ENCODE measurements at regions not wholly inside any gene's neighbourhood (a gene's known extent, or its start where the extent isn't known, plus 50 kb on each side); places are given as distances from the start of the nearest gene placed in this dataset.
"Not testable (repeated sequence)": the region's sequence is repeated elsewhere in the genome, so short reads cannot be mapped to it uniquely, and the experiment has no call there.

GRCh38 chr4:104334410-104334809 lies 160.3 kb downstream of the CXXC4 start:
- no peak for DNase-seq (ENCODE audit: low read depth)
- no peak overlapping the region for H3K4me3 ChIP-seq (ENCODE audit: low read depth, low read length)

DNA sequence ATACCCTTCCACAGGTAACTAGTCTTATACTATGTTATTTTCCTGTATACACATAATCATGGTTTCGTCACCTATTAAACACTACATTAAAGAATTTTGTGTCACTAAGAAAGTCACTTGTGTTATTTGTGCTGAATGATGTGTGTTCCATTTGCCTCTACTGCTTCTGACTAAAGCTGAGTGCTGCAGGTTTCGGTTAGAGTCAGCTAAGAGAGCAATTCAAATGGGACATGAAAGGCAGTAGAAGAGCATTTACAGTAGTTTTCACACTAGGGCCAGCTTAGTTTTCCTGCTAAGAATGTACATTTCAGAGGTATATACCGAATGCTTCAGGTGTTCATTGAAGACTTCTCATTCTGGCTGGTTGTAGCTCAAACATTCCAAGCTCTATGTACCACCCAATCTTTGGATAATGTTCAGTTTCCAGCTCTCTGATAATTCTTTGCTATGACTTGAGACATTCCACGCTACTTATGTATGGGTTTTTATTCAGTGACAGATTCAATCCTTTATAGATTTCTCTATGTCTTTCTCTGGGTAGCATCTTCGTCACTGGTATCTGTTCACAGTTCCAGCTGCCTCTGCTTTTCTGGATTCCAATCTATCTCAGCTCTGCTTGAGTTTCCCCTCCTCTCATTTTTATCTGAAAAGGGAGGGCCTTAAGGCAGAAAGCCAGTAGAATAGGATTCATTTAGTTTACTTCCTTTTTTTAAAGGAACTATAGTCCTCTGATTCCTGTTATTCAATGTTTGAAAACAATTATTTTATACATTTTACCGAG lies 164.4 kb downstream of the CXXC4 start:
- DNase-seq (ENCODE audit: low read depth) = no peak
- no peak overlapping the region for H3K4me3 ChIP-seq (ENCODE audit: low read depth, low read length)

DNA sequence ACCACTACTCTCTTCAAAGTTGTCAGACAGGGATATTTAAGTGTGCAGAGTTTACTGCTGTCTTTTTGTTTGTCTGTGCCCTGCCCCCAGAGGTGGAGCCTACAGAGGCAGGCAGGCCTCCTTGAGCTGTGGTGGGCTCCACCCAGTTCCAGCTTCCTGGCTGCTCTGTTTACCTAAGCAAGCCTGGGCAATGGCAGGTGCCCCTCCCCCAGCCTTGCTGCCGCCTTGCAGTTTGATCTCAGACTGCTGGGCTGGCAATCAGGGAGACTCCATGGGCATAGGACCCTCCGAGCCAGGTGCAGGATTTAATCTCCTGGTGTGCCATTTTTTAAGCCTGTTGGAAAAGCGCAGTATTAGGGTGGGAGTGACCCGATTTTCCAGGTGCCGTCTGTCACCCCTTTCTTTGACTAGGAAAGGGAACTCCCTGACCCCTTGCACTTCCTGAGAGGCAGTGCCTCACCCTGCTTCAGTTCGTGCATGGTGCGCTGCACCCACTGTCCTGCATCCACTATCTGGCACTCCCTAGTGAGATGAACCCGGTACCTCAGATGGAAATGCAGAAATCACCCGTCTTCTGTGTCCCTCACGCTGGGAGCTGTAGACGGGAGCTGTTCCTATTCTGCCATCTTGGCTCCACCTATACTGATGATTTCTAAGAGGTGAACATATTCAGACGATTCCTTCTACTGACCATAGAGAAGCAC lies 167.6 kb downstream of the CXXC4 start:
- not testable (repeated sequence) for H3K4me3 ChIP-seq (ENCODE audit: low read depth, low read length); DNase-seq (ENCODE audit: low read depth)

DNA sequence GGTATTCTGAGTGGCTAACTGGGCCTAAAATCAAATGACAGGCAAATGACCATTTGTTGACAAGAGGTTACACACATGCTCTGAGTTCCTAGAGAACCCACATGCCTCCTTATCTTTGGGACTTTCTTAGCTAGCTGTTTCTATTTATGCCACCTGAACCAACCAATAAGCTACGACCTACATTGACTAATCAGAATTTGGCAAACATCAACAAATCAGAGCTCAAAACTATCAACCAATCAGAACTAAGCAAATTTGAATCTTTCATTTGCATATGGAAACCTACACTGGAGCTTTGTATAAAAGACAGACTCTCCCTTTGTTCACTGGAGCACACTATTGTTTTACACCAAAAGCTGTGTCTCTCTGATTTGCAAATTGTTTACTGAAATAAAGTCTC lies 192.0 kb downstream of the CXXC4 start:
- no peak overlapping the region for H3K4me3 ChIP-seq (ENCODE audit: low read depth, low read length)
- no peak for DNase-seq (ENCODE audit: low read depth)

- no peak for DNase-seq (ENCODE audit: low read depth)
- no peak overlapping the region for H3K4me3 ChIP-seq (ENCODE audit: low read depth, low read length)
Observed at GRCh38 chr4:104294811-104295210, 199.9 kb downstream of the CXXC4 start.

GRCh38 chr4:104286867-104287266 lies 207.8 kb downstream of the CXXC4 start:
- no peak overlapping the region for H3K4me3 ChIP-seq (ENCODE audit: low read depth, low read length)
- no peak for DNase-seq (ENCODE audit: low read depth)

GRCh38 chr4:104283303-104283702 lies 211.4 kb downstream of the CXXC4 start:
- DNase-seq (ENCODE audit: low read depth) = no peak

DNA sequence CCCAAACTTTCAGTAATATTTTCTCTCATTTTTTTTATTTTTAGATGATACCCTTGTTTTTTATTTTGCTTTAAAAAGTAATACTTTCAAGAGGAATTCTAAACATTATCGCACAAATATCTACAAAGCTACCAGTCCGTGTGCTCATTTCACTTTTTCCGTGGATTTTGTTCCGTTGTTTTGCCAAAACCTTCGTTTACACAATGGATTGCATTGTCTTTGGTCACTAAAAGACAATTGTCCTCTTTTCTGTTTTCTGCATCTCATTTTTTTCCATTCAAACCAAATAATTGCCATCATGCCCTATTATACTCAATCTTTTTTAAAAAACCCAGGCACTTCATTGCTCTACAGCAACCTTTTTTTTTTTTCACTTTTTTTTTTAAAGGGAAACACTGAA lies 214.9 kb downstream of the CXXC4 start:
- DNase-seq (ENCODE audit: low read depth) = no peak
- H3K4me3 ChIP-seq (ENCODE audit: low read depth, low read length) = no peak overlapping the region

More at GRCh38 chr4:104283303-104283702, 211.4 kb downstream of the CXXC4 start:
- H3K4me3 ChIP-seq (ENCODE audit: low read depth, low read length) = no peak overlapping the region

- H3K4me3 ChIP-seq (ENCODE audit: low read depth, low read length) = no peak overlapping the region
- no peak for DNase-seq (ENCODE audit: low read depth)
Observed at GRCh38 chr4:104272966-104273365, 221.7 kb downstream of the CXXC4 start.

GRCh38 chr4:104269603-104270002 lies 225.1 kb downstream of the CXXC4 start:
- DNase-seq (ENCODE audit: low read depth); H3K4me3 ChIP-seq (ENCODE audit: low read depth, low read length): not testable (repeated sequence)

DNA sequence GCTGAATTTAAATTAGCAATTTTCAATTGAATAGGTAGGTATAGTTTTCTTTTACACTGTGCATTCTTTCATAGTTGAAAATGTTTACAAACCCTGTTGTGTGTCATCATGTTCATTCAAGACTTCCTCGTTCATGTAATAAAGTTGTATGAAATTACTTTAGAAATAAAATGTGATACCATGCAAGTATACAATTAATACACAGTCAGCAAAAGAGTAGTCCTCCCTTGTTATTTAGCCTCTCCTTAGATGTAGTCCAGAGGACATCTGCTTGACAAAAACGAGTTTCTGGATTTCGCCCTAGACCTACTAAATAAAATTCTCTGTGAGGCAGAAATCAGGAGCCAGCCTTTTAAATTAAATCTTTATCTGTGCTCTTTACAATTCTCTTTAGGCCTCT lies 231.6 kb downstream of the CXXC4 start:
- no peak overlapping the region for H3K4me3 ChIP-seq (ENCODE audit: low read depth, low read length)

GRCh38 chr4:104262678-104263077 lies 232.0 kb downstream of the CXXC4 start:
- no peak for DNase-seq (ENCODE audit: low read depth)
- no peak overlapping the region for H3K4me3 ChIP-seq (ENCODE audit: low read depth, low read length)

More for the DNA sequence above, 231.6 kb downstream of the CXXC4 start:
- DNase-seq (ENCODE audit: low read depth) = no peak

- H3K4me3 ChIP-seq (ENCODE audit: low read depth, low read length) = no peak overlapping the region
- DNase-seq (ENCODE audit: low read depth) = no peak
Observed at GRCh38 chr4:104248726-104249125, 246.0 kb downstream of the CXXC4 start.

DNA sequence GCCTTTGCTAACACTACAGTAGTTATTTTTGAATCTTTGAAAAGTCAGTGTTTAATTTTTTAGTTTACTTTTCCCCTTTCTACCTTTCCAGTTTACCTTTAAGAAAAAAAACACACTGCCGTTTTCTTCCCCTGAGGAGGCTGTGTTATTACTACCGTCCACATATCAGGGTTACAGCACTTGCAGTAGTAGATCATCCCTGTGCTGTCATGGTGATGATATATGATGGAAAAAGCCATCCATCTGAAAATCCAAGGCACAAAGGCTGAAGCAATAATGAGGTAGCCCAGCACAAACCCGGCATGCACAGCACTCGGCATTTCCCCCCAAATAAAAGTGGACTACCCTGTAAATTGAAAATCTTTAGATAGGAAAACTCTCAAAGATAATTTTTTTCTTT lies 258.7 kb downstream of the CXXC4 start:
- no peak for DNase-seq (ENCODE audit: low read depth)
- no peak overlapping the region for H3K4me3 ChIP-seq (ENCODE audit: low read depth, low read length)

- H3K4me3 ChIP-seq (ENCODE audit: low read depth, low read length) = no peak overlapping the region
Observed at GRCh38 chr4:104217526-104217925, 277.2 kb downstream of the CXXC4 start.

DNA sequence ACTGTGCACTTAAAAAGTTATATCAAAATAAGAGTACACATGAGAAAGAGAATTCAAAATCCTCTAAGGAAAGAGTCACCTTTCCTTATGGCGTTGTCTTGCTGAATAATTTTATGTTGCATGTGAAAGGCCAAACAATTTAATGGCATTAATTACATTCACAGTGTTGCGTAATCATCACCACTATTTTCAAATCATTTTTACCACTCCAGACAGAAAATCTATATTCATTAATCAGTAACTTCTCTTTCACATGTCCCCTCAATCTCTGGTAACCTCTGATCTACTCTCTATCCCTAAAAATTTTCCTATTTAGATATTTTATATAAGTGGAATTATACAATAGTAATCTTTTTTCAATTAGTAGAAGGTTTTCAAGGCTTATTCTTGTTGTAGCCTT lies 283.0 kb downstream of the CXXC4 start:
- no peak for DNase-seq (ENCODE audit: low read depth)
- H3K4me3 ChIP-seq (ENCODE audit: low read depth, low read length) = no peak overlapping the region

More at GRCh38 chr4:104217526-104217925, 277.2 kb downstream of the CXXC4 start:
- DNase-seq (ENCODE audit: low read depth) = no peak

GRCh38 chr4:104210420-104210819 lies 284.3 kb downstream of the CXXC4 start:
- no peak for DNase-seq (ENCODE audit: low read depth)
- no peak overlapping the region for H3K4me3 ChIP-seq (ENCODE audit: low read depth, low read length)

GRCh38 chr4:104206784-104207183 lies 287.9 kb downstream of the CXXC4 start:
- no peak for DNase-seq (ENCODE audit: low read depth)

GRCh38 chr4:104205116-104205515 lies 289.6 kb downstream of the CXXC4 start:
- H3K4me3 ChIP-seq (ENCODE audit: low read depth, low read length) = no peak overlapping the region
- DNase-seq (ENCODE audit: low read depth) = no peak

More at GRCh38 chr4:104206784-104207183, 287.9 kb downstream of the CXXC4 start:
- H3K4me3 ChIP-seq (ENCODE audit: low read depth, low read length) = no peak overlapping the region

- H3K4me3 ChIP-seq (ENCODE audit: low read depth, low read length) = no peak overlapping the region
- no peak for DNase-seq (ENCODE audit: low read depth)
Observed at GRCh38 chr4:104188301-104188700, 306.4 kb downstream of the CXXC4 start.

GRCh38 chr4:104169437-104169836 lies 325.3 kb downstream of the CXXC4 start:
- no peak for DNase-seq (ENCODE audit: low read depth)
- no peak overlapping the region for H3K4me3 ChIP-seq (ENCODE audit: low read depth, low read length)

Data from skeletal muscle cell (primary cell).